ENCODE measurements at regions not wholly inside any gene's neighbourhood (a gene's known extent, or its start where the extent isn't known, plus 50 kb on each side); places are given as distances from the start of the nearest gene placed in this dataset.
"Not testable (repeated sequence)": the region's sequence is repeated elsewhere in the genome, so short reads cannot be mapped to it uniquely, and the experiment has no call there.

- not testable (repeated sequence) for TF ChIP-seq MXI1 (conservative IDR thresholded peaks at IDR 0.05; ENCODE audit: poor library complexity, severe bottlenecking); RAD21 (conservative IDR thresholded peaks at IDR 0.05); EZH2 (IDR thresholded peaks at IDR 0.05; ENCODE audit: borderline replicate concordance, insufficient read depth, low read length, poor library complexity, severe bottlenecking); POLR2AphosphoS5 (IDR thresholded peaks at IDR 0.05); CTCF (IDR thresholded peaks at IDR 0.05; ENCODE audit: poor library complexity, severe bottlenecking); EP300 (conservative IDR thresholded peaks at IDR 0.05; ENCODE audit: poor library complexity, severe bottlenecking); REST (IDR thresholded peaks at IDR 0.05; ENCODE audit: borderline replicate concordance); SMC3 (conservative IDR thresholded peaks at IDR 0.05; ENCODE audit: poor library complexity); TAF1 (IDR thresholded peaks at IDR 0.05; ENCODE audit: low read depth)
Observed at GRCh38 chr12:11547271-11547646, 102.2 kb upstream of the ETV6 start.
